Spinal cord (tissue), 9 donors: ENCODE measurements at regions not wholly inside any gene's neighbourhood (a gene's known extent, or its start where the extent isn't known, plus 50 kb on each side); places are given as distances from the start of the nearest gene placed in this dataset.

Experiments
- DNase-seq, 6 donors: peaks; one replicate each; pipeline versions ENCODE4 v3.0.0 to v3.0.0-alpha.2; 2013 to 2015; ENCODE audit warnings: low spot score in 6 of 6, low read depth in 4 of 6
- H3K27ac ChIP-seq: one replicate; pipeline ENCODE4 v1.5.1; 2013; ENCODE audit warnings: low read depth, low read length, control low read depth
- H3K27me3 ChIP-seq: one replicate; pipeline ENCODE4 v1.6.1; 2013; ENCODE audit warnings: low read length; ENCODE audit not compliant: control insufficient read depth, insufficient read depth
- H3K36me3 ChIP-seq: one replicate; pipeline ENCODE4 v1.6.1; 2013; ENCODE audit warnings: low read length; ENCODE audit not compliant: control insufficient read depth, insufficient read depth
- H3K4me1 ChIP-seq: one replicate; pipeline ENCODE4 v1.6.1; 2013; ENCODE audit warnings: low read length; ENCODE audit not compliant: control insufficient read depth, insufficient read depth
- H3K4me3 ChIP-seq: one replicate; pipeline ENCODE4 v1.5.1; 2013; ENCODE audit warnings: low read depth, low read length, control low read depth
- H3K9me3 ChIP-seq: one replicate; pipeline ENCODE4 v1.6.1; 2013; ENCODE audit warnings: low read length; ENCODE audit not compliant: control insufficient read depth, insufficient read depth
- WGBS: methylation state at CpG from one replicate; pipeline ENCODE4 v1.1.5; 2013; ENCODE audit warnings: missing lambda C conversion rate; ENCODE audit not compliant: insufficient coverage; 5-methylcytosine and 5-hydroxymethylcytosine counted together
- donor health status: healthy.

- Histone ChIP-seq H3K27ac (no peak overlapping the region), H3K9me3 (no peaks in the 10 kb centered on the region), H3K27me3 (no peaks in the 10 kb centered on the region), H3K36me3 (no peaks in the 10 kb centered on the region), H3K4me1 (peaks cover 3% of the 10 kb centered on the region), H3K4me3 (no peak overlapping the region)
- peak in 1 of 6 donors; percentile 45 for DNase-seq
- no CpG with 5 or more reads among the region's 1 CpG for WGBS
Observed at GRCh38 chr2:18178736-18179349, 300.4 kb downstream of the KCNS3 start.

- no peaks in the 10 kb centered on the region for H3K4me1 ChIP-seq
- no peaks in the 10 kb centered on the region for H3K9me3 ChIP-seq
- 89% methylated on average over 1 of the region's 2 CpGs for WGBS
- H3K27me3 ChIP-seq, result no peaks in the 10 kb centered on the region
- peak in 1 of 6 donors; percentile 55 for DNase-seq
- H3K27ac ChIP-seq, result no peak overlapping the region
- no peak overlapping the region for H3K4me3 ChIP-seq
- no peaks in the 10 kb centered on the region for H3K36me3 ChIP-seq
Observed at GRCh38 chr2:18176679-18177215, 298.3 kb downstream of the KCNS3 start.

- H3K4me1 ChIP-seq, result no peaks in the 10 kb centered on the region
- H3K27ac ChIP-seq, result no peak overlapping the region
- H3K4me3 ChIP-seq, result no peak overlapping the region
- no peaks in the 10 kb centered on the region for H3K9me3 ChIP-seq
- peak in 2 of 6 donors; percentile 52 to 61 for DNase-seq
- no peaks in the 10 kb centered on the region for H3K27me3 ChIP-seq
- WGBS, result 89% methylated on average over 2 of the region's 2 CpGs
- no peaks in the 10 kb centered on the region for H3K36me3 ChIP-seq
Observed at GRCh38 chr2:18172607-18173006, 294.1 kb downstream of the KCNS3 start.

- no peak for DNase-seq
- 76% methylated on average over 5 of the region's 7 CpGs for WGBS
- H3K27ac ChIP-seq, result no peak overlapping the region
- H3K27me3 ChIP-seq, result no peaks in the 10 kb centered on the region
- no peaks in the 10 kb centered on the region for H3K36me3 ChIP-seq
- H3K4me1 ChIP-seq, result no peaks in the 10 kb centered on the region
- no peaks in the 10 kb centered on the region for H3K9me3 ChIP-seq
- no peak overlapping the region for H3K4me3 ChIP-seq
Observed at GRCh38 chr2:18171191-18172139, 293.0 kb downstream of the KCNS3 start.

GRCh38 chr2:18170642-18171041, 292.2 kb downstream of the KCNS3 start:
- Histone ChIP-seq H3K36me3 (no peaks in the 10 kb centered on the region), H3K27ac (no peak overlapping the region), H3K9me3 (no peaks in the 10 kb centered on the region), H3K4me1 (no peaks in the 10 kb centered on the region), H3K4me3 (no peak overlapping the region), H3K27me3 (no peaks in the 10 kb centered on the region)
- DNase-seq, result no peak
- WGBS, result no CpG with 5 or more reads among the region's 1 CpG

GRCh38 chr2:18169893-18170175, 291.4 kb downstream of the KCNS3 start:
- no peak for DNase-seq

GRCh38 chr2:18169121-18169892, 290.8 kb downstream of the KCNS3 start:
- Histone ChIP-seq H3K9me3 (no peaks in the 10 kb centered on the region), H3K27me3 (no peaks in the 10 kb centered on the region), H3K27ac (no peak overlapping the region), H3K36me3 (no peaks in the 10 kb centered on the region), H3K4me1 (no peaks in the 10 kb centered on the region), H3K4me3 (no peak overlapping the region)
- WGBS, result no CpG with 5 or more reads among the region's 5 CpGs
- peak in 1 of 6 donors; percentile 74 for DNase-seq

More at GRCh38 chr2:18169893-18170175, 291.4 kb downstream of the KCNS3 start:
- Histone ChIP-seq H3K4me3 (no peak overlapping the region), H3K9me3 (no peaks in the 10 kb centered on the region), H3K27me3 (no peaks in the 10 kb centered on the region), H3K36me3 (no peaks in the 10 kb centered on the region), H3K27ac (no peak overlapping the region), H3K4me1 (no peaks in the 10 kb centered on the region)
- WGBS, result no CpG with 5 or more reads among the region's 1 CpG

GRCh38 chr2:18167871-18168270, 289.4 kb downstream of the KCNS3 start:
- H3K36me3 ChIP-seq, result no peaks in the 10 kb centered on the region
- no peaks in the 10 kb centered on the region for H3K4me1 ChIP-seq
- no peak overlapping the region for H3K27ac ChIP-seq
- H3K27me3 ChIP-seq, result no peaks in the 10 kb centered on the region
- no peak overlapping the region for H3K4me3 ChIP-seq
- H3K9me3 ChIP-seq, result no peaks in the 10 kb centered on the region
- DNase-seq, result no peak
- WGBS, result 81% methylated on average over 6 of the region's 8 CpGs

- no peak overlapping the region for H3K4me3 ChIP-seq
- no peak overlapping the region for H3K27ac ChIP-seq
- no peaks in the 10 kb centered on the region for H3K9me3 ChIP-seq
- no peaks in the 10 kb centered on the region for H3K36me3 ChIP-seq
- WGBS, result 86% methylated on average over 1 of the region's 5 CpGs
- H3K27me3 ChIP-seq, result no peaks in the 10 kb centered on the region
- DNase-seq, result no peak
- no peaks in the 10 kb centered on the region for H3K4me1 ChIP-seq
Observed at GRCh38 chr2:18161681-18162080, 283.2 kb downstream of the KCNS3 start.
